ENCODE measurements at regions not wholly inside any gene's neighbourhood (a gene's known extent, or its start where the extent isn't known, plus 50 kb on each side); places are given as distances from the start of the nearest gene placed in this dataset.

- Histone ChIP-seq H4K20me1 (ENCODE audit: insufficient read depth, low read length) (no peaks in the 10 kb centered on the region), H3K27me3 (ENCODE audit: insufficient read depth, low read length) (no peaks in the 10 kb centered on the region), H3K9me3 (ENCODE audit: low read depth, low read length) (no peaks in the 10 kb centered on the region), H3K4me3 (ENCODE audit: insufficient read depth, low read length) (no peak overlapping the region), H3K27ac (ENCODE audit: low read depth, low read length) (no peak overlapping the region), H3K79me2 (ENCODE audit: insufficient read depth, low read length) (no peaks in the 10 kb centered on the region), H3K4me1 (ENCODE audit: insufficient read depth, low read length) (no peaks in the 10 kb centered on the region), H3K36me3 (ENCODE audit: insufficient read depth, low read length) (no peaks in the 10 kb centered on the region), H2AFZ (ENCODE audit: low read length) (no peak overlapping the region), H3K4me2 (ENCODE audit: insufficient read depth, low read length) (no peak overlapping the region)
- no peak for TF ChIP-seq CTCF (IDR thresholded peaks at IDR 0.05; ENCODE audit: extremely low read depth, low read depth, low read length)
- no peak for DNase-seq (ENCODE audit: insufficient read length, low spot score, missing footprints)
Observed at GRCh38 chr2:11940799-11941198, 194.4 kb downstream of the LPIN1 start.

GRCh38 chr2:11941201-11942177 is 195.1 kb downstream of the LPIN1 start:
- DNase-seq (ENCODE audit: insufficient read length, low spot score, missing footprints), result no peak
- Histone ChIP-seq H3K27ac (ENCODE audit: low read depth, low read length) (no peak overlapping the region), H3K4me3 (ENCODE audit: insufficient read depth, low read length) (no peak overlapping the region), H2AFZ (ENCODE audit: low read length) (no peak overlapping the region), H3K4me1 (ENCODE audit: insufficient read depth, low read length) (no peaks in the 10 kb centered on the region), H3K79me2 (ENCODE audit: insufficient read depth, low read length) (no peaks in the 10 kb centered on the region), H3K4me2 (ENCODE audit: insufficient read depth, low read length) (no peak overlapping the region), H3K36me3 (ENCODE audit: insufficient read depth, low read length) (no peaks in the 10 kb centered on the region), H3K9me3 (ENCODE audit: low read depth, low read length) (no peaks in the 10 kb centered on the region), H4K20me1 (ENCODE audit: insufficient read depth, low read length) (no peaks in the 10 kb centered on the region), H3K27me3 (ENCODE audit: insufficient read depth, low read length) (no peaks in the 10 kb centered on the region)
- TF ChIP-seq CTCF (IDR thresholded peaks at IDR 0.05; ENCODE audit: extremely low read depth, low read depth, low read length), result no peak

- no peak for TF ChIP-seq CTCF (IDR thresholded peaks at IDR 0.05; ENCODE audit: extremely low read depth, low read depth, low read length)
- H3K36me3 ChIP-seq (ENCODE audit: insufficient read depth, low read length), result no peaks in the 10 kb centered on the region
- H3K9me3 ChIP-seq (ENCODE audit: low read depth, low read length), result no peaks in the 10 kb centered on the region
- no peaks in the 10 kb centered on the region for H3K4me1 ChIP-seq (ENCODE audit: insufficient read depth, low read length)
- no peak overlapping the region for H3K4me2 ChIP-seq (ENCODE audit: insufficient read depth, low read length)
- no peak overlapping the region for H3K4me3 ChIP-seq (ENCODE audit: insufficient read depth, low read length)
- no peaks in the 10 kb centered on the region for H3K27me3 ChIP-seq (ENCODE audit: insufficient read depth, low read length)
- H2AFZ ChIP-seq (ENCODE audit: low read length), result no peak overlapping the region
- no peaks in the 10 kb centered on the region for H4K20me1 ChIP-seq (ENCODE audit: insufficient read depth, low read length)
- no peaks in the 10 kb centered on the region for H3K79me2 ChIP-seq (ENCODE audit: insufficient read depth, low read length)
- no peak for DNase-seq (ENCODE audit: insufficient read length, low spot score, missing footprints)
- H3K27ac ChIP-seq (ENCODE audit: low read depth, low read length), result no peak overlapping the region
Observed at GRCh38 chr2:11942178-11942569, 195.7 kb downstream of the LPIN1 start.

- H3K4me1 ChIP-seq (ENCODE audit: insufficient read depth, low read length), result no peaks in the 10 kb centered on the region
- H3K4me3 ChIP-seq (ENCODE audit: insufficient read depth, low read length), result no peak overlapping the region
- no peak for DNase-seq (ENCODE audit: insufficient read length, low spot score, missing footprints)
- no peaks in the 10 kb centered on the region for H3K27me3 ChIP-seq (ENCODE audit: insufficient read depth, low read length)
- no peak overlapping the region for H3K27ac ChIP-seq (ENCODE audit: low read depth, low read length)
- H3K9me3 ChIP-seq (ENCODE audit: low read depth, low read length), result no peaks in the 10 kb centered on the region
- H3K4me2 ChIP-seq (ENCODE audit: insufficient read depth, low read length), result no peak overlapping the region
- H2AFZ ChIP-seq (ENCODE audit: low read length), result no peak overlapping the region
- no peaks in the 10 kb centered on the region for H3K79me2 ChIP-seq (ENCODE audit: insufficient read depth, low read length)
- no peak for TF ChIP-seq CTCF (IDR thresholded peaks at IDR 0.05; ENCODE audit: extremely low read depth, low read depth, low read length)
- no peaks in the 10 kb centered on the region for H4K20me1 ChIP-seq (ENCODE audit: insufficient read depth, low read length)
- no peaks in the 10 kb centered on the region for H3K36me3 ChIP-seq (ENCODE audit: insufficient read depth, low read length)
Observed at GRCh38 chr2:11944311-11944710, 197.9 kb downstream of the LPIN1 start.
